PC-3 (cell line): ENCODE measurements at regions not wholly inside any gene's neighbourhood (a gene's known extent, or its start where the extent isn't known, plus 50 kb on each side); places are given as distances from the start of the nearest gene placed in this dataset.

ENCODE experiments used
- EZH2 ChIP-seq: fragments of 300-600 bp; sonication (generic); IDR thresholded peaks from one replicate; pipeline ENCODE4 v1.6.1; 2017; ENCODE audit warnings: antibody characterized with exemption, mild to moderate bottlenecking, low read length; ENCODE audit not compliant: unreplicated experiment
- EZH2phosphoT487 ChIP-seq: fragments of 300-600 bp; sonication (generic); IDR thresholded peaks from 2 replicates; pipeline ENCODE4 v1.6.1; 2018; ENCODE audit warnings: mild to moderate bottlenecking, antibody characterized with exemption, low read length, borderline replicate concordance
- TF ChIP-seq, protein P1 (sequence below): fragments of 300-600 bp; sonication (generic); conservative IDR thresholded peaks from 2 replicates; pipeline ENCODE4 v1.5.1; 2017; ENCODE audit warnings: antibody characterized with exemption, low read depth, mild to moderate bottlenecking, low read length

DNA sequence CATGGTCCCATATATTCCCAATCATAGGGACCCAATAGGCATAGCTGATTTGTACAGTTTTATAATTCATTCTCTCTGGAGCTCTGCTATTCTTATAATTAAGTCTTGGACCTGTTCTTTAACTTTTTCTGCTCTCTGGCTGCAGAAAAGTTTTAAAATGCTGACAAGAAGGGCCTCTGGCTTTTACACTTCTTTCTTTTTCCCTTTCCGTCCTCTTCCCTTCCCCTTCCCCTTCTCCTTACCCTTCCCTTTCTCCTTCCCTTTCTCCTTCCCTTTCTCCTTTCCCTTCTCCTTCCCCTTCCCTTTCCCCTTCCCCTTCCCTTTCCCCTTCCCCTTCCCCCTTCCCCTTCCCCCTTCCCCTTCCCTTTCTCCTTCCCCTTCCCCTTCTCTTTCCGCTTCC, 101.3 kb upstream of the TPK1 start:
- TF ChIP-seq EZH2, result no peak
- TF ChIP-seq, protein P1, sequence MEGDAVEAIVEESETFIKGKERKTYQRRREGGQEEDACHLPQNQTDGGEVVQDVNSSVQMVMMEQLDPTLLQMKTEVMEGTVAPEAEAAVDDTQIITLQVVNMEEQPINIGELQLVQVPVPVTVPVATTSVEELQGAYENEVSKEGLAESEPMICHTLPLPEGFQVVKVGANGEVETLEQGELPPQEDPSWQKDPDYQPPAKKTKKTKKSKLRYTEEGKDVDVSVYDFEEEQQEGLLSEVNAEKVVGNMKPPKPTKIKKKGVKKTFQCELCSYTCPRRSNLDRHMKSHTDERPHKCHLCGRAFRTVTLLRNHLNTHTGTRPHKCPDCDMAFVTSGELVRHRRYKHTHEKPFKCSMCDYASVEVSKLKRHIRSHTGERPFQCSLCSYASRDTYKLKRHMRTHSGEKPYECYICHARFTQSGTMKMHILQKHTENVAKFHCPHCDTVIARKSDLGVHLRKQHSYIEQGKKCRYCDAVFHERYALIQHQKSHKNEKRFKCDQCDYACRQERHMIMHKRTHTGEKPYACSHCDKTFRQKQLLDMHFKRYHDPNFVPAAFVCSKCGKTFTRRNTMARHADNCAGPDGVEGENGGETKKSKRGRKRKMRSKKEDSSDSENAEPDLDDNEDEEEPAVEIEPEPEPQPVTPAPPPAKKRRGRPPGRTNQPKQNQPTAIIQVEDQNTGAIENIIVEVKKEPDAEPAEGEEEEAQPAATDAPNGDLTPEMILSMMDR, result no peak
- TF ChIP-seq EZH2phosphoT487, result no peak
